Stimulated activated CD8-positive, alpha-beta memory T cell treated with anti-CD3 and anti-CD28 coated beads, Interleukin-12 subunit alpha, Interleukin-12 subunit beta, amount 100 ng/mL, for 24 hours (primary cell): ENCODE measurements at regions not wholly inside any gene's neighbourhood (a gene's known extent, or its start where the extent isn't known, plus 50 kb on each side); places are given as distances from the start of the nearest gene placed in this dataset.

Experiments
- DNase-seq: peaks from one replicate; pipeline ENCODE4 v3.0.0-alpha.2; 2020; ENCODE audit errors: extremely low read depth

DNA sequence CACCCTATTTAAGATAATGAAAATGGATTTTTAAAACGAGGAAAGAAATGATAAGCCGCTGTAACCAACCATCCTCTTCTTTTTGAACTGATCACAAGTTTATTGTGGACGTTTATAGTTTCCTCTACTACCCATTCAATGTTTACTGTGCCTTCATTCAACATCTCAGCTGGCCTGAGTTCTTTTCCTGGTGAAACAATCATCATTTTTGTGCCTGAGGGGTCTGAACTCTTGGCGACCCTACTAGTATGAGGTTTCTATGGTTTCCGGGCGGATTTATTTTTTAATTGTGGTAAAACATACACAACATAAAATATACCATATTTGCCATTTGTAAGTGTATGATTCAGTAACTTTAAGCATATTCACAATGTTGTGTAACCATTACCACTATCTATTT, 100.7 kb downstream of the SPRY1 start:
- no peak for DNase-seq

DNA sequence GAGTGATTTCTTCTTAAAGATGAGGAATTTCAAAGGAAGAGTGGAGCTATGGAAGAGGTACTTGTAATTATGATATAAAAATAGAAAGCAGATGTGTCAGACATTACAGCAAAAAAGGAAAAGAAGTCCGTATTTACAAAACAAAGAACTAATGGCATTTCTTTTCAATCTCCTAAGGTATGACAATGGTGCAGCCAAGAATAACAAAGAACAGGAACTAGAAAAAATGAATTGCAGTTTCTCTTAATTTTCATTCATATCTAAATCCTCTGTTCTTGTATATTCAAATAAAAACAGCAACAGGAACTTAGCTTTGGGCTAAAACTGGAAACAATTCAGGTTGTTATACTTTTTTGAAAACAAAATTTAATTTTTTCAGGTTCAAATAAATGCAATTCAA, 105.1 kb downstream of the SPRY1 start:
- no peak for DNase-seq

DNA sequence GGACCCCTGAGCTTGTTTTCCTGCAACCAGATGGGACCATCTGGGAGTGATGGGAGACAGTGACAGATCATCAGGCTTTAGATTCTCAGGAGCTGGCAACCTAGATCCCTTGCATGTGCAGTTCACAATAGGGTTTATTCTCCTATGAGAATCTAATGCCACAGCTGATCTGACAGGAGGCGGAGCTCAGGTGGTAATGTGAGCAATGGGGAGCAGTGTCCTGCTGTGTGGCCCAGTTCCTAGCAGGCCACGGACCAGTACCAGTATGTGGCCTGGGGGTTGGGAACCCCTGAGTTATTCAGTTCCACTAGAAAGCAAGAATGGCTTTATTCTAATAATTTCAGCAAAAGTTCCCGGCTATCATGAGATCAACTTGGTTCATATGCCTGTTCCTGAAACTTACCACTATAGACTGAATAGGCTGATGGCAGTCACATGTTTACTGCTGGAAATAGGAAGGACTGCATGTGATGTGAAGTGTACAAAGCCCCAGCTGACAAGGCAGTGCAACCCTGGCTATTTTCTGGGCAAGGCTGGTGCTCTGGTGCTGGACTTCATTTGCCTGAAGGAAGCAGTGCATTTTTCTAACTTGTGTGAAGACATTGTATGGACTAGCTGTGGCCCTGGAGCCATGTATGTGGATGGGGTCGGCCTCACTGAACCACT, 107.2 kb downstream of the SPRY1 start:
- DNase-seq: no peak

DNA sequence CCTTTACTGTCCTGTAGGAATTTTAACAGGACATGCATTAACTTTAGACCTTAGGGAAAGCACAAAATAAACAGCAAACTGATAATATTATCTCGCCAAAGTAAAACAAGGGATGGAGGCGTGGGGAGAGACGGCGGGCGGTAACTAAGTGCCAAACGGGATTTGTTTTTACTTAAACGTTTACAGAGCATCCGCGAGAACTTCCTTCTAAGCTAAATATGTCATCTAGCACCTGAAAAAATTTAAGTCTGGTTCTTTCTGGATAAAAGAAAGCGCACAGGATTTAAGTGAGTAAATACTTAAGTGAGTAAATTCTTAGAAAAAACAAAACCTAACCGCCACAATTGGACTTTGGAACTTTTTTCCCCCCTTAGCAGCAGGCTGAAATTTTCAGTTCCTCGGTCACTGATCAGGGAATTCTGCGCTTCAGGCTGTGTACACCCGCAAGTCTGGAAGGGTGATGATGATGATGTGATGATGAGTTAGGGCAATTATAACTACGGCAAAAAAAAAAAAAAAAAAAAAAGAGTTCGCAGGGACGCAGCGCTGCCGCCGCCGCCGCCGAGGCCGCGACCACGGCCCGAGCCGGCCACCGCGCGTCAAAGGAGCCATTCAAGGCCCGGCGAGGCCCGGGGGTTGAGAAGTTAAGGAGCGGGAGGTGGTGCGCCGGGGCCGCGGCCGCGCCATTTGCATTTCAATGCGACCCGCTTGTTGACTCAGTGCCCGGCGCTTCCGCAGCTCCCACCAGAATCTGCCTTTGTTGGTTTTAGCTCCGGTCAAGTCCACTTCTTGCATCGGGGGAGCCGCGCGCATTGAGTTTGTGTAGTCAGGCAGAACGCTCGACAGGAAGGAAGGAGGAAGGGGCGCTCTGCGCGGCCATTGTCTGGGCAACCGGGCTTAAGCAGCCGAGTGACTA, 108.8 kb downstream of the SPRY1 start:
- no peak for DNase-seq

DNA sequence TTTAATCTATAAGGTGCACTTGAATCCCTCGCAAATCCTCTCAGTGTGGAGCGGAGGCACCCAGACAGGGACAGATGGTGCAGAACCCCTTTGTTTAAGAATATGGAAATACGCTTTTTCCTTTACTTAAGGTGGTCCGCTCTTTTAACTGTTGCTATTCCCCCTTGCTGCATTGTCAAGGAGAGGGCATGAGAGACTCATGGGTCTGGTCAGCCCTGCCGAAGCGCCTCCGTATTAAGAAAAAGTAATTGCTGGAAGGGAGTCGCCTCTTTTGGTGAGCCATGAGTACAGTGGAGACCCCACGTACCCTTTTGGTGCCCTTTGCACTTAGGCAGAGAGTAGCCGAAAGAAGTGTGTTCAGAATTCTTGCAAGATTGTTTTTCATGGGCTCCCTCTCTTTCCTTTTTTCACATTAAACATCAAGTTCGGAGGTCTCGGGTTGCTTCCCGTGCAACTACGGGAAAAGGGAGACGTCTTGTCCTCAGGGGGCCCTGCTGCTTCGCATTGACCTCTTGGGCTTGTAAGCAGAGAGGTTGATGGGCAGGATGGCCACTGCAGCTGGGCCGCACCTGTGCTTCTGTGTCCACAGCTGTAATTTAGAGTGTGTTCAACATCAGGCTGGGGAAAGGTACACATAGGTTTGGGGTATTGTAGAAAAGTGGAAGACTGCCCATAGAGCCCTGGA, 109.6 kb downstream of the SPRY1 start:
- no peak for DNase-seq

DNA sequence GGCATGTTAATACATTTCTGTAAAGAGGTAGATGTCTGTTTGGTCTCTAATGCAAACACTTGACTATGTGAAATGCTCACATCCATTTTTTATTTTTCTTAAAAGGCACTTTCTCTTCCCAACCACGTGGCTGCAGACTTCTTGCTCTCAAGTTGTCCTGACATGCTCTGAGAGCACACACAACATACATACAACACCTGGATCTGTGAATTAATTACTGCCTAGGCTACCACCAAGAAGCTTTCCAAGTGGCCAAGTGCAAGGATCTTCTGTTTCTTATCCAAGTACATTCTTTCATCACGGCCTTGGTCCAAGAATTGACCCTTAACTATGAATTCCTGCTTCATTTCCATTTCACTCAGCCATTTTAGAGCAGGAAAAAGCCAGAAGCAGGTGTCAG, 110.8 kb downstream of the SPRY1 start:
- no peak for DNase-seq

DNA sequence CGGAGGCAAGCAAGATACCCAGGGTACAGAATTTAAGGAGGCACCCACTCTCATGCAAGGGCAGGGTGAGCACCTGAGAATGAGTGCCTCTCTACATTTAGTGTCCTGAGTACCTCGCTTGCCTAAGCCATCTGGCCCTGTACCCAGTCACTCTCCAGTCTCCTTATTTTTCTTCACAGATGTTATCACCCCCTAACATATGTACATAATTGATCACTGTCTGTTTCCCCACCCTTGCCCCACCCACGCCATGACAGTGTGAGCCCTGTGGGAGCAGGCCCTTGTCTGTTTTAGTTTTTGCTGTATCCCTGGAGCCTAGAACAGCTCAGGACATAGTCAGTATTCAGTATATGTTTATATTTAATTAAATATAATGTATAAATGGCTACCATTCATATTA, 113.6 kb downstream of the SPRY1 start:
- DNase-seq: no peak

DNA sequence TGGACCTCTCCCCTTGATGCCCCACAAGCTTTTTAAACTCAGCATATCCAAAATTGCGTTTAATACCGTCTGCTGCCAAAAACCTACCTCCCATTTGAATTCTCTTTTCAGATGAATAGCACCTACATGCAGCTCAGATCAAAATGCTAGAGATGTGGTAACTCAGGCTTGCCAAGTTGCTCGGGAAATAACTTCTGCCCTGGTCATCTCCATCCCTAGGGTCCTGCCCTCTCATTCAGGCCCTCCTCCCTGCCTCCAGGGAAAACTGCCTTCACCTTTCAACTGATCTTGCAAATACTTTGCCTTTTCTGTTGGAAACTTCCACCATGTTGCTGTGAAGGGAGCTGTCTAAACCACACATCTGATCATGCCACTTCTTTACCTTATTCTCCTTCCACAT, 114.1 kb downstream of the SPRY1 start:
- DNase-seq: no peak

DNA sequence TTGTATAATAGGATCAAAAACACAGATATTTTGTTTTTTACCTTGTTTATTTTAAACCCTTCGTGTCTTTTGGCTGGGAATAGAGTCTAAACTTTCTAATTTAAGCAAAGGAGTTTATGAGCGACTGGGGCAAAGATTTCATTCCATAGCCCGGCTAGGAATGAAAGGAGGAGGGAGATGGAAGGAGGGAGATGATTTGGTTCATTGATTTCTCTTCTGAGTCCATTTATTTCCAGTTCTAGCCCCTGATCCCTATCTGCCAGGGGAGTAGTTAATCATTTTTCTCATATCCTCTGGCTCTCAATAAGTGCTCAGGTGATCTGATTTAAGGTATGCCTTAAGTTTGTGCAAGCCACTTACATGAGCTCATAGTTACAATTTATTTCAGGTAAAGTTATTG, 120.0 kb downstream of the SPRY1 start:
- DNase-seq: no peak

DNA sequence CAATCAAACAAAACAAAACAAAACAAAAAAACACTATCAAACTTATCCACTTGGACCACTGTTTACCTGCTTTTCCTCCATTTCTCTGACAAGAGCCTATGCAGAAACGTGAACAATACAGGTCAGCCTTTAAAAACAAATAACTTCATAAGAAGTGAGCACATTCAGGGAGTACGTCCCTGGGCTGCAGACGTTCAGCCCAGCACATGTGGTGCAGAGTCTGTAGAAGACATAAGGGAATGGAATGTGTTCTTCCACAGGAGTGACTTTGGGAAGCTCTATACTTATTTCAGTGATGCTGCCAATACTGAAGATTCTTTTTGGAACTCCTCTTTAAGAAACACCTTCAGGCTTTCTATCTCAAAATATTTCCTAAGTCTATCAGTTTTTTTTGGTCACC, 120.6 kb downstream of the SPRY1 start:
- DNase-seq: no peak

DNA sequence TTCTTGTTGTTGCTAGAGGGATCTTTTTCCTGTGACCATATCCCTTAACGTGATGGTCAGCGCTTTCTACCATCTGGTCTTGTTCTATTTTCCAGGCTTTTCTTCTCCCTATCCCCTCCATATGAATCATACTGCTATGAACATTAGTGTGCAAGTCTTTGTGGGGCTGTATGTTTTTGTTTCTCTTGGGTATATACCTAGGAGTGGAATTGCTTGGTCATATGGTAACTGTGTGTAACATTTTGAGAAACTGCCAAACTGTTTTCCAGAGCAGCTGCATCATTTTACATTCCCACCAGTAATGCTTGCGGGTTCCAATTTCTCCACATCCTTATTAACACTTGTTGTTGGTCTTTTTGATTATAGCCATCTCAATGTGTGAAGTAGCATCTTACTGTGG, 121.4 kb downstream of the SPRY1 start:
- DNase-seq: no peak

DNA sequence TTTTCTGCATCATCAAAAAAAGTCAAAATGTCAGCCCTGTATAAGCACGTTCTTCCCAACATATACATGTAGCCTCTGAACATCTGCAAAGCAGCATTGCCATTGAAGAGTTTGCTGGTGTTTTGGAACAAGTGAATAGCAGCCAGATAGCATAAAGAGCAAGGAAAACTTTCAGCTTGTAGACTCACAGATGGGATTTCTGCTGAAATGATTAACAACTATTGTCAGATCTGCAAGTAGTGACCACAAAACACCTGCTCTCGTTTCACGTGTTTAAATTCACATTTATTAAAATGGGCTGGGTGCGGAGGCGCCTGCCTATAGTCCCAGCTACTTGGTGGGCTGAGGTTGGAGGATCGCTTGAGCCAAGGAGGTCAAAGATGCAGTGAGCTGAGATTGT, 123.7 kb downstream of the SPRY1 start:
- no peak for DNase-seq

DNA sequence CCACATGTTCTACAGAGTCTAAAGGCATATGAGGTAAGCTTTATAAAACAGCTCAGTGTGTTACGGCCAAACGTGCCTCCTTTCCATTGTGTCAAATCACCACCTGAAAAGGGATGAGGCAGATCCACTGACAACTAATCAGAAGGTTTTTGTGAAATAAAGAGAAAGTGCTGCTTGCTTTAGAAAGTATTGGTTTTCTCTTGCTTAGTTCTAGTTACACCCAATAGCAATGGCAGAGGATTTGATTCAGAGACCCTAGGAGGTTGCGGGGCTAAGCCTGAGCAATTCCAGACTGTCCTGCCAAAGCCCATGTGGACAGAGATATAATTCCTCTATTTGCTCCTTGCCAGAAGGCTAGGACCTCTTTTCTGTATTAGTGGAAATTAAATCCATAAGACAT, 125.5 kb downstream of the SPRY1 start:
- no peak for DNase-seq

DNA sequence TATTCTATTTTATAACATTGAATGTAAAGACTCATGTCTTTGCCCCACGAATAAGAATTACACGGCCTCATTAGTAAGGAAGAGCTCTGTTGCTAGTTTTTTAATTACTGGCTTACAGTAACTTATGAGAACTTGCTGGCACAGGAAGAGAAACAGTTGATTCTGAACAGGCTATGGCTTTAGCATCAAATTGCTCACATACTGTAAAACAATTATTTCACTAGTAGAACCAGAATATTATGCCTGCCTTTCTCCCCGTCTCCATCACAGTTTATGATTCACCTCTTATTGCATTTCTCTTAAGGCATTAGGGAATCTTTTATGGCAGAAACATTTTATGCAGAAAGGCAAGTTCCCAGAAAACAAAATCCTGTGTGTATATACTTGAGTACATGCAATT, 126.1 kb downstream of the SPRY1 start:
- no peak for DNase-seq

DNA sequence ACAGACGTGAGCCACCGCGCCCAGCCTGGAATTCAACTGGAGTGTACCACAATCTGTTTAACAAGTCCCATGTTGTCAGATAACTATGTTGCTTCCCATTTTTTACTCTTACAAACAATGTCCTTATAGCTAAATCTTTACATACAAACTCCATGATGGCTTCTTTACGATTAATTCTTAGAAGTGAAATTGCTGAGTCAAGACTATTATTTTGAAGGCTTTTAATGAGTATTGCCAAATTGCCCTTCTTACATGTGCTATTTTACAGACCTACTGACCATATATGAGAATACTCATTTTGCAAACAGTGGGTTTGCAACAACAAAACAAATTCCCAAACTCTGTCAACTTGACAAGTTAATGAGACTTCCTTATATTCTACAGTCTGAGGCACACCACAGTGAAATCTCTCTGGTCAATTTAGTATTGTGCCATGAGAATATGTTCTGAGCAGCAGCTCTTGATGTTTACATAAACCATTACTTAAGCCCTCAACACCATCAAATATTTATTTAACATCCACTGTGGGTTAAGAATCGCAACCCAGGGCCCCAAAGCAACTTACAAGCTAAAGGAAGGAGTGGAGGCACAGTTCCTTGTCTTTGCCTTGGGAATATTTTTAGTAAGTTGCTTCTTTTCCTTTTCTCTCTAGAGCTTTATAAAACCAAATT, 128.5 kb downstream of the SPRY1 start:
- DNase-seq: no peak

DNA sequence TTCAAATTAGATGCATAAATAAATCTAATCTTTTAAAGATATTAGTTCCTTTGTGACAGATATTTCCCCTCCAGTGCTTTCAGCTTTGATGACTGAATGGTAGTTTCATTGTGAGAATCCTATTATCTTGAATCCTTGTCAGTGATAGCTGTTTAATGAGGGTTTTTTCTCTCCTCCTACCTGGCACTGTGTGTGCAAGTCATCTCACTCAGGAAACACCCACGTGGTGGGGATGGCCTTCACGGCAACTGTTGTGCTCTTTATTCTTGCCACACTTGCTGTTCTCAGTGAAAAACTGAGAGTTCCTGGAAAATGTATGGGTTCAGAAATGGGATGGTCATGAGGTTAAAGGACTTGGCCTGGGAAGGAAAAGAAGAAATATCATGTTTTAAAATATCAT, 129.9 kb downstream of the SPRY1 start:
- no peak for DNase-seq

DNA sequence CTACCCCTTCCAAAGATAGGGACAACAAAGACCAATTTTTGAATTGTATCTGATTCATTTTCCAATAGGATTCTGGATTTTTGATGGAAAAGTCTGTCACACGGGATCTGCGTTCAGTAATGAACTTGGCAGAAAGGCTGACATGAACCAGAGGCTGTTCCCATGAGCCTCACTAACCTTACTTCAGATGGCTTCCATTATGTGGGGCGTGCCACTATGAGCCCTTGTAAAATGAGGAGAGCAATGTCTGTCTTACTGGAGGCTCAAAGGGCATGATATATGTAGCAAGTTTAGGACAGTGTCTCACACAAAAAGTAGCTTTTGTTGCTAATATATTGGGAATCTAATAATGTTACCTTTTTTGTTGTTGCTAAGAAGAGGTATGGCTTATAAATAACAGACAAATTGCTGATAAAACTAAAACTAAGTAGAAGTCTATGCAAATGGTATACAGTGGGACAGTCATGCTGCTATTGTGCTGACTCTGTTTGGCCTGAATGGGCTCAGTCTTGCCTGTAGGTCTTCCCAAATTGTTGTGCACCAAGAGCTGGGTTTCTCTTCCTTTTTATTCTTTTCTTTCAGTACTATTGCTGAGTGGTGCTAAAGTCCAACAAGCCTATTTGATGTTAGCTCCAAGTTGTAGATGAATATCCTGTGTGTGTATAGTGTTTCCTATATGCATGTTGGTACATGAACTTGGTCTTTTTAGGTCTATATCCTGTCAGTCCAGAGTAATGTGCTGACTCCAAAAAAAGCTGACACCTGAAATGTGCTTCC, 132.1 kb downstream of the SPRY1 start:
- no peak for DNase-seq

DNA sequence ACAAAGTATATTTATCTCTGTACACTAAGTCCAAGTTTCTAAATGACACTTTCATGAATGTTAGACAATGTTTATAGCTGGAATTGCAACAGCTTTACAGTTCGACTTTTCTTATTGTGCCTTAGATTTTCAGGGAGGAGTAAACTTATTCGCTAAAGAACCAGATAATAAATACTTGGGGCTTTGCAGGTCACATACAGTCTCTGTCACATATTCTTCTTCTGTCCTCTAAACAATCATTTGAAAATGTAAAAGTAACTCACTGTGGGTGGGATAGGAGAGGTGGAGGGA, 132.6 kb downstream of the SPRY1 start:
- DNase-seq: no peak

DNA sequence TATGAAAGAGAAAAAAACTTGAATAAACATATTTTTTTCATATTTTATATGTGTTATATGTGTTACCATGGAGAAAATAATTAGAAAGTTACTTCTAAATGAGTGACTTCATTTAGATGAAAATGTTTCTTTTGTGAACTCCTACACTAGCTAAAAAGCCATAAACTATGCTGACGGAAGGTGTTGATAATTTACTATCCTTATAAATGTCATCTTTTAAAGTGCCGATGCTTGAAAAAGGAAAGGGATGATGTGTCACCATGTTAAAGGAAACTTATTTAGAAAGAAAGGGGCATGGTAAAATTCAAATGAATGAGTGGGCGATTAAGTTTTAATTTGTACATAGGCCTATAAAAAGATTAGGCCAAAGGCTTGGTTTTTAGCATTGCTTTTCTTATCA, 133.8 kb downstream of the SPRY1 start:
- DNase-seq: no peak

DNA sequence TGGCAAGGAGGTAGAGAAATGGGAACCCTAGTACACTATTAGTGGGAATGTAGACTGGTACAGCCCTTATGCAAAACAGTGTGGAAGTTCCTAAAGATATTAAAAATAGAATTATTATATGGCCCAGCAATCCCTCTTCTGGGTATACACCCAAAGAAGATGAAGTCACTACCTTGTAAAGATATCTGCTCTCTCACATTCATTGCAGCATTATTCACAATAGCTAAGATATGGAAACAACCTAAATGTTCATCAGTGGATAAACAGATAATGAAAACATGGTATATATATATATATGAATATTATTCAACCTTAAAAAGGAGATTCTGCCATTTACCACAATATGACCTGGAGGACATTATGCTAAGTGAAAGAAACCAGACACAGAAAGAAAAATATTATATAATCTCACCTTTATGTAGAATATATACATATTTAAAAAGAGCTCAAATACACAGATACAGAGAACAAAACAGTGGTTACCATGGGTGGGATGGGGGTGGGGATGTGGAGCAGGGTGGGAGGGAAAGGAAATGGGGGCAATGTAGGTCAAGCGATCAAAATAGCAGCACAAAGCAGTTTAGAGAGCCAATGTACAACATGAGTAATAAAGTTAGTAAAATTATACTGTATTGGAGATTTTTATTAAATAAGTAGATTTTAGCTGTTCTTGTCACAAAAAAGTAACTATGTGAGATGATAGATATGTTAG, 138.6 kb downstream of the SPRY1 start:
- DNase-seq: no peak

DNA sequence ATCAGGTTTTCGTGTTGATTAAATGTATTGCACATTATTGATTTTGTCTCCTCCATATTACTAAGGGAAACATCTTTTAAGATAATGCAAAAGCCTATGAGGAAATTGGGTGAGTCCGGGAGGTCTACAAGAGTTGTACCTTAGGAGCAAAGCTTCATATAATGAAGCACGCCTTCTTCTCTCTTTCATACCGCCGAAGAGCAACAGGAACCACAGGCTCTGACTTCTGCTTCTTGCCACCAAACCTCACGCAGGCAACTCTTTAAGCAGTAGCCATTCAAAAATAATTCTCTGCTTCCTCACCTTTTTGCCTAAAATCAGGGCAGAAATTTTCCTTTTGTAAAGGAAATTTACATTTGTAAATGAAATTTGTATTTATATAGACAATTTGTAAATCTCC, 139.6 kb downstream of the SPRY1 start:
- no peak for DNase-seq
